Coronary artery (tissue), 2 donors: ENCODE measurements at regions not wholly inside any gene's neighbourhood (a gene's known extent, or its start where the extent isn't known, plus 50 kb on each side); places are given as distances from the start of the nearest gene placed in this dataset.

Experiments
- DNase-seq: peaks from one replicate; pipeline ENCODE4 v3.0.0-alpha.2; 2017; ENCODE audit warnings: low spot score
- H3K27ac ChIP-seq, 2 donors: fragments of 200-600 bp; sonication (generic); one replicate each; pipeline ENCODE4 v1.5.1; 2016 to 2019
- H3K4me3 ChIP-seq: fragments of 200-600 bp; sonication (generic); 2 replicates; pipeline ENCODE4 v1.5.1; 2016; ENCODE audit warnings: mild to moderate bottlenecking, moderate library complexity
- TF ChIP-seq, protein P1 (sequence below): fragments of 200-600 bp; sonication (generic); IDR thresholded peaks from one replicate; pipeline ENCODE4 v1.5.1; 2019; ENCODE audit warnings: antibody characterized with exemption

DNA sequence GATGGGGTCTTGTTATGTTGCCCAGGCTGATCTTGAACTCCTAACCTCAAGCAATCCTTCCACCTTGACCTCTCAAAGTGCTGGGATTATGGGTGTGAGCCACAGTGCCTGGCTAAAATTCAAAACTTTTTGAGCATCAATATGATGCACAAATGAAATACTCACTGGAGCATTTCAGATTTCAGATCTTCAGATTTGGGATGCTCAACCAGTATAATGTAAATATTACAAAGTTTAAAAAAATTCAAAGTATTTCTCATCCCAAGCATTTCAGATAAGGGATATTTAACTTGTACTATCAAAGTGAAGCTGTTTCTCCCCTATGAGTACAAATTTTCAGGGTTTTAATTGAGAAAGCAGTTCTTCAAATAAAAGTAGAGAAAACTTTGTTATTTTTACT, 164.1 kb upstream of the CCDC68 start:
- Histone ChIP-seq H3K27ac (no peak overlapping the region), H3K4me3 (no peak overlapping the region)
- TF ChIP-seq, protein P1, sequence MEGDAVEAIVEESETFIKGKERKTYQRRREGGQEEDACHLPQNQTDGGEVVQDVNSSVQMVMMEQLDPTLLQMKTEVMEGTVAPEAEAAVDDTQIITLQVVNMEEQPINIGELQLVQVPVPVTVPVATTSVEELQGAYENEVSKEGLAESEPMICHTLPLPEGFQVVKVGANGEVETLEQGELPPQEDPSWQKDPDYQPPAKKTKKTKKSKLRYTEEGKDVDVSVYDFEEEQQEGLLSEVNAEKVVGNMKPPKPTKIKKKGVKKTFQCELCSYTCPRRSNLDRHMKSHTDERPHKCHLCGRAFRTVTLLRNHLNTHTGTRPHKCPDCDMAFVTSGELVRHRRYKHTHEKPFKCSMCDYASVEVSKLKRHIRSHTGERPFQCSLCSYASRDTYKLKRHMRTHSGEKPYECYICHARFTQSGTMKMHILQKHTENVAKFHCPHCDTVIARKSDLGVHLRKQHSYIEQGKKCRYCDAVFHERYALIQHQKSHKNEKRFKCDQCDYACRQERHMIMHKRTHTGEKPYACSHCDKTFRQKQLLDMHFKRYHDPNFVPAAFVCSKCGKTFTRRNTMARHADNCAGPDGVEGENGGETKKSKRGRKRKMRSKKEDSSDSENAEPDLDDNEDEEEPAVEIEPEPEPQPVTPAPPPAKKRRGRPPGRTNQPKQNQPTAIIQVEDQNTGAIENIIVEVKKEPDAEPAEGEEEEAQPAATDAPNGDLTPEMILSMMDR, result no peak
- DNase-seq, result no peak

DNA sequence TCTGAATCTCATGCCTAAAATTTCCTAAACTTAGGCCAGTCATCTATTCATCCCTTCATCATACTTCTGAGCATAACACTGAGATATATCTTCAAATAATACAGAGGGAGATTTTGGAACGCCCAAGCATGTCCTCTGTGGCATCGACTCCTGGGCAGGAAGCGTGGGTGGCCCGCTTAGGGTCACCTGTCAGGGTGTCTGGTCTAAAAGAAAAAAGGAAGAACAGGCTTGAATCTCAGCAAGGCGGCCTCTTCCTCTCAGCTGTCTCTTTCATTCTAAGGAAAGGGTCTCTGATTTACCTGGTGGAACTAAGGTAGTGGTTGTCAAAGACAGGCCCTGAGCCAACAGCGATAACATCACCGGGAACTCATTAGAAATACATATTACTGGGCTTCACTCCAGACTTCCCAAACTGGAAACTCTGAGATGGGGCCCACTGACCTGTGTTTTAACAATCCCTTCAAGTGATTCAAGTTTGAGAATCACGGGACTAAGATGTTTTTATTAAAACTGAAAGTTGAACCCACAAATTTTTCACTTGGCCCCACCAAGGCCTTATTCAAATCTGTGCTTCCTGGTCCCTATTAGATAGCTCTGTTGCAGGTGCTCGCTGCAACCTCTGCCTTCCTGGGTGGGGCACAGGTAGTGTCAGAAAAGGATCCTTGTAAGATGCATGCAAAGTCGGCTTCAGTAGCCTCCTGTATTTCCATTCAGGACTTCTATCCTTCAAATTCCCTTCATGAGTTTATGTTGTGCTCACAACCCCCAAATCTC, 162.3 kb upstream of the CCDC68 start:
- H3K4me3 ChIP-seq, result no peak overlapping the region
- TF ChIP-seq, protein P1, result no peak
- H3K27ac ChIP-seq, result no peak overlapping the region
- no peak for DNase-seq

DNA sequence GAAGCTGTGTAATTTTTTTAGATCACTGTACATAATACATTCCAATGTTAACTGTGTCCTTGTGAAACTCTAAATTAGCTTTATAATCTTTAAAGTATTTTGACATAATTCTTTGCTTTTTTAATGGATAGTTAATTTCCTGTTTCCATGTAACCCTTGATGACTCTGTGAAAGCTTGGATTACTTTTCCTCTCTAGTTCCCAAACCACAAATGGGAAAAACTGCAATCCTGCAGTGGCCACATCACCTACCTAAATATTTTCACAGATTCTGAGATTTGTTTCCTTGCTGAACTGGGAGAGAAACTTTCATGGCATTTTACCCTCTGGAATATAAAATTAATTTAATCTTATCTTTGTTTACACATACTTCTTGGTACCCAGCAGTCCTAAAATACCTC, 161.6 kb upstream of the CCDC68 start:
- TF ChIP-seq, protein P1, result no peak
- no peak overlapping the region for H3K27ac ChIP-seq

DNA sequence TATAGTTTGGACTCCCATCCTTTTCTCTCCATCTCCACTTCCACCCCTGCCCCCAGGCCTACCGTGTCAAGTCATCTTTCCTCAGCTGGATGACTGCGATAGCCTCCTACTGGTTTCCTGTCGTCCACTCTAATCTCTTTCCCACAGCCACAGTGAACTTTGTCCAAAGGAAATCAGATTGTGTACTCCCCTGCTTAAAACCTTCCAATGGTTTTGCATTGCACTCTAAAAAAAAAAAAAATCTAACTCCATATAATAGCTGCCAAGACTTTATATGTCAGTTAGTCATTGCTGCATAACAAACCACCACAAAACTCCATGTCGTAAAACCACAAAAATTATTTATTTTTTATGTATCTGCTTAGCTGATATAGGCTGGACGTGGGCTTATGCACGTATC, 160.2 kb upstream of the CCDC68 start:
- no peak for DNase-seq
- no peak overlapping the region for H3K4me3 ChIP-seq
- TF ChIP-seq, protein P1, result no peak
- no peak overlapping the region for H3K27ac ChIP-seq

More for the DNA sequence above, 161.6 kb upstream of the CCDC68 start:
- no peak for DNase-seq
- H3K4me3 ChIP-seq, result no peak overlapping the region

DNA sequence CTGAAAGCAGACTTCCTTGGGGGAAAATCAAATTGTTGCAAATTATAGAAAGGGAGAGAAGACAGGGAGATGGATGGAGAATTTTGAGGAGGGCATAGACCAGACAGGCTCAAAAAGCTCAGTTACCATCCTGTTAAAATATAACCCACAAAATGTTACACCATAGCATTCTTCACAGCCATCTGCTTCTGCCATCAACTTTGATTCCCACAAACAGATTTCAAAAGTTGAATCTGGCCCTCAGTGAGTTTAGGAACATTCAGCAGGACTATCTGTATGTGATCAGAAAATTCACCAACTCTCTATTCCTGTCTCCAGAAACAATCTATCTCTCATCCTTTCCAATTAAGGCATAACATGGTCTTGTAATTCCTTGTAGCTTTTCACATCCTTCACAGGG, 159.8 kb upstream of the CCDC68 start:
- TF ChIP-seq, protein P1, result no peak
- no peak overlapping the region for H3K27ac ChIP-seq
- no peak overlapping the region for H3K4me3 ChIP-seq
- DNase-seq, result no peak

DNA sequence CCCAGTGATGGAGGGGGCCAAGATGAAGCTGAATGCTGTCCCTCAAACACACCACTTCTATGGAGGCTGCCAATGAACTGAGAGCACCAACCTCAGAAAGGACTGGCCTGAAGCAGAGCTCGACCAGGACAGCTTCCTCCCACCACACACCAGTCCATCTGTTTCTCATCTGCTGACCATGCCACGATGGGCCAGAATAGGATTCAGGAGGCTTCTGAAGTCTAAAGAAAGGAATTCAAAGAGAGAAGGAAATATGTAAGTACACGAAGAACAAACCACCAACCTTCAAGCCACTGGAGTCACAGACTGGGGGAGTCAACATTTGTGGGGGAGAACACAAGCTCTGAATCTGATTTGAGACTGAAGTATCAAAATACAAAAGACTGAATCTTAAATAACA, 157.6 kb upstream of the CCDC68 start:
- TF ChIP-seq, protein P1, result no peak
- DNase-seq, result no peak
- H3K27ac ChIP-seq, result no peak overlapping the region
- H3K4me3 ChIP-seq, result no peak overlapping the region

DNA sequence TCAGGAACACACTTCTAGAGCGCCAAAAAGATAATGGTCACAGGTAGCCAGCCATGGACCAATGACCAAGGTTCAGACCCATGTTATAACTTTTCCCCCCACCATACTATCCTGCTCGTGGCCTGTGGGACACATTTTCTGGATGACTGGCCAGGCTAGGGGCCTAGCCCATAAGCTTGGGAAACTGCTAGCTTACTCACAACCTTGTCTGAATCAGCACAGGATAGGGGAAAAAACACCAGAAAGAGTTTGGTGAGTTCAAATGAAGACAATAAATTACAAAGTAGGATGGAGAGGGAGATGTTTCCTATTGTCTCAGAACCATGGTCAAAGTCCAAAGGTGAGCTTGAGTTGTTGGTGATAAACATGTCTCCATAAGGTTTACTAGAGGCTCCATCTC, 156.3 kb upstream of the CCDC68 start:
- TF ChIP-seq, protein P1, result no peak
- Histone ChIP-seq H3K27ac (no peak overlapping the region), H3K4me3 (no peak overlapping the region)
- no peak for DNase-seq
